ENCODE measurements at regions not wholly inside any gene's neighbourhood (a gene's known extent, or its start where the extent isn't known, plus 50 kb on each side); places are given as distances from the start of the nearest gene placed in this dataset.
"Not testable (repeated sequence)": the region's sequence is repeated elsewhere in the genome, so short reads cannot be mapped to it uniquely, and the experiment has no call there.

GRCh38 chr5:10125116-10125515, 124.6 kb downstream of the ATPSCKMT start:
- DNase-seq: no peak

- no peak for DNase-seq
These were observed 125.4 kb downstream of the ATPSCKMT start for GRCh38 chr5:10124287-10124686.

- no peak for DNase-seq
These were observed 126.3 kb downstream of the ATPSCKMT start for GRCh38 chr5:10123254-10123989.

- no peak for DNase-seq
These were observed 127.5 kb downstream of the ATPSCKMT start for GRCh38 chr5:10122076-10122726.

- DNase-seq: no peak
These were observed 128.8 kb downstream of the ATPSCKMT start for GRCh38 chr5:10120934-10121333.

- DNase-seq: no peak
These were observed 131.5 kb downstream of the ATPSCKMT start for GRCh38 chr5:10118150-10118549.

GRCh38 chr5:10116594-10116993, 133.1 kb downstream of the ATPSCKMT start:
- DNase-seq: no peak

- no peak for DNase-seq
These were observed 134.0 kb downstream of the ATPSCKMT start for GRCh38 chr5:10115669-10116068.

GRCh38 chr5:10111571-10111970, 138.1 kb downstream of the ATPSCKMT start:
- no peak for DNase-seq

- no peak for DNase-seq
These were observed 139.5 kb downstream of the ATPSCKMT start for GRCh38 chr5:10110228-10110627.

- DNase-seq: no peak
These were observed 140.4 kb downstream of the ATPSCKMT start for GRCh38 chr5:10109299-10109698.

GRCh38 chr5:10106806-10107205, 142.9 kb downstream of the ATPSCKMT start:
- no peak for DNase-seq

GRCh38 chr5:10106285-10106684, 143.4 kb downstream of the ATPSCKMT start:
- no peak for DNase-seq

GRCh38 chr5:10102706-10103497, 146.8 kb downstream of the ATPSCKMT start:
- no peak for DNase-seq

GRCh38 chr5:10102235-10102634, 147.5 kb downstream of the ATPSCKMT start:
- DNase-seq: not testable (repeated sequence)

- DNase-seq: no peak
These were observed 150.1 kb downstream of the ATPSCKMT start for GRCh38 chr5:10099548-10099947.

GRCh38 chr5:10091701-10092100, 158.0 kb downstream of the ATPSCKMT start:
- no peak for DNase-seq

GRCh38 chr5:10090074-10090473, 159.6 kb downstream of the ATPSCKMT start:
- DNase-seq: no peak

GRCh38 chr5:10085185-10085584, 164.5 kb downstream of the ATPSCKMT start:
- no peak for DNase-seq

GRCh38 chr5:10081584-10081983, 168.1 kb downstream of the ATPSCKMT start:
- no peak for DNase-seq

GRCh38 chr5:10077791-10078545, 171.7 kb downstream of the ATPSCKMT start:
- no peak for DNase-seq

- no peak for DNase-seq
These were observed 176.1 kb downstream of the ATPSCKMT start for GRCh38 chr5:10073441-10074104.
